ENCODE measurements at regions not wholly inside any gene's neighbourhood (a gene's known extent, or its start where the extent isn't known, plus 50 kb on each side); places are given as distances from the start of the nearest gene placed in this dataset.

- peak; percentile 4 for DNase-seq (ENCODE audit: low read depth)
- H3K4me3 ChIP-seq (ENCODE audit: low read depth, low read length), result no peak overlapping the region
- TF ChIP-seq, protein P1, sequence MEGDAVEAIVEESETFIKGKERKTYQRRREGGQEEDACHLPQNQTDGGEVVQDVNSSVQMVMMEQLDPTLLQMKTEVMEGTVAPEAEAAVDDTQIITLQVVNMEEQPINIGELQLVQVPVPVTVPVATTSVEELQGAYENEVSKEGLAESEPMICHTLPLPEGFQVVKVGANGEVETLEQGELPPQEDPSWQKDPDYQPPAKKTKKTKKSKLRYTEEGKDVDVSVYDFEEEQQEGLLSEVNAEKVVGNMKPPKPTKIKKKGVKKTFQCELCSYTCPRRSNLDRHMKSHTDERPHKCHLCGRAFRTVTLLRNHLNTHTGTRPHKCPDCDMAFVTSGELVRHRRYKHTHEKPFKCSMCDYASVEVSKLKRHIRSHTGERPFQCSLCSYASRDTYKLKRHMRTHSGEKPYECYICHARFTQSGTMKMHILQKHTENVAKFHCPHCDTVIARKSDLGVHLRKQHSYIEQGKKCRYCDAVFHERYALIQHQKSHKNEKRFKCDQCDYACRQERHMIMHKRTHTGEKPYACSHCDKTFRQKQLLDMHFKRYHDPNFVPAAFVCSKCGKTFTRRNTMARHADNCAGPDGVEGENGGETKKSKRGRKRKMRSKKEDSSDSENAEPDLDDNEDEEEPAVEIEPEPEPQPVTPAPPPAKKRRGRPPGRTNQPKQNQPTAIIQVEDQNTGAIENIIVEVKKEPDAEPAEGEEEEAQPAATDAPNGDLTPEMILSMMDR (conservative IDR thresholded peaks at IDR 0.05; ENCODE audit: low read depth, low read length), result no peak
Observed at GRCh38 chr10:64036321-64036930, 515.2 kb downstream of the REEP3 start.

GRCh38 chr10:64037071-64037661 lies 516.0 kb downstream of the REEP3 start:
- no peak for DNase-seq (ENCODE audit: low read depth)
- TF ChIP-seq, protein P1 (conservative IDR thresholded peaks at IDR 0.05; ENCODE audit: low read depth, low read length), result no peak
- H3K4me3 ChIP-seq (ENCODE audit: low read depth, low read length), result no peak overlapping the region

DNA sequence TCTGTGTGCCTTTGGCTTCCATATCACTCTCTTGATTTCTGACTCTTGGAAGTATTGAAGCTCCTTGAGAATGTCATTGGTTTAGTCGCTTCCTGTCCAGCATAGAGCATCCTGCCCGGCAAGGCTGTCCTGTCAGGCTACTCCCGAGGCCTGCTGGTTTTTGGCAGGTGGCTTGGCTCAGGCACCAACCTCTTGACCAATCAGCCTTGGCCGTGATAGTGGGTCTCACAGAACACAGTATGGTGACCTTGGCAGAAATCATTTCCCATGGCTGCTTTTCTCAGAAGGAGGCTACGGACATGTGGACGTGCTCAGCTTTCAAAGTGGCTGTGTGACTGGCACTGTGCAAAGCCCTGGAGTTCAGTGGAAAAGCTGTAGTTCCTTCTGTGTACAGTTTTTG lies 516.9 kb downstream of the REEP3 start:
- TF ChIP-seq, protein P1 (conservative IDR thresholded peaks at IDR 0.05; ENCODE audit: low read depth, low read length), result no peak
- no peak for DNase-seq (ENCODE audit: low read depth)
- H3K4me3 ChIP-seq (ENCODE audit: low read depth, low read length), result no peak overlapping the region

DNA sequence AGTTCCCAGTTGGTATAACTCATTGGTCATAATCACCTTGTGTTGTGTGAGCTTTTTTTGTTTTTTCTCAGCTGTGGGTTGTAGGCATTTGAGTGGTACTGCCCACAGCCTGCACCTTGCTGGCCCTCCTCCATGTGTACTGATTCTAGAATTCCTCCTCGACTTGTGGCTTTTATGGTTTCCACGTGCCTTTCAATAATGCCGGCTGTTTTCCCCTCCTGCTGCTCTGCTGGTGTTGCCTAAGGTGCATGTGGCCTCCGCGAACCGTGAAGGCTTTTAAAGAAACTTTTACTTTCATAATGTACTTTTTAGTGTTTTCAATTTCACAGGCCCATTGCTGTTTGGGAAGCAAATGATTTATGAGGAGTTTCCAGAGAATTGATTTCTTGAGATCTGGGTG lies 518.0 kb downstream of the REEP3 start:
- H3K4me3 ChIP-seq (ENCODE audit: low read depth, low read length), result no peak overlapping the region
- TF ChIP-seq, protein P1 (conservative IDR thresholded peaks at IDR 0.05; ENCODE audit: low read depth, low read length), result no peak
- no peak for DNase-seq (ENCODE audit: low read depth)

DNA sequence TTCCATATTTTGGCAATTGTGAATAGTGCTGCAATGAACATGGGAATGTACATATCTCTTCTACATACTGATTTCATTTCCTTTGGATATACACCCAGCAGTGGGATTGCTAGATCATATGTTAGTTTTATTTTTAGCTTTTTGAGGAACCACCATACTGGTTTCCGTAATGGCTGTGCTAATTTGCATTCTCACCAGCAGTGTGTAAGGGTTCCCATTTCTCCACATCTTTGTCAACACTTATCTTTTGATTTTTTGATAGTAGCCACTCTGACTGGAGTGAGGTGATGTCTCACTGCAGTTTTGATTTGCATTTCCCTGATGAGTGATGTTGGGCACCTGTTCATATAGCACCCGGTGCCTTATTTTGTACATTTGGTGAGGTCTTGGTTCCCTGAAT lies 519.6 kb downstream of the REEP3 start:
- TF ChIP-seq, protein P1 (conservative IDR thresholded peaks at IDR 0.05; ENCODE audit: low read depth, low read length), result no peak
- DNase-seq (ENCODE audit: low read depth), result no peak
- H3K4me3 ChIP-seq (ENCODE audit: low read depth, low read length), result no peak overlapping the region

- peak; percentile 88 for DNase-seq (ENCODE audit: low read depth)
- H3K4me3 ChIP-seq (ENCODE audit: low read depth, low read length), result peak overlapping the region; percentile 47
- TF ChIP-seq, protein P1 (conservative IDR thresholded peaks at IDR 0.05; ENCODE audit: low read depth, low read length), result peak; percentile 100
Observed at GRCh38 chr10:64041185-64041988, 520.2 kb downstream of the REEP3 start.

Data from choroid plexus epithelial cell (primary cell).